ENCODE measurements at regions not wholly inside any gene's neighbourhood (a gene's known extent, or its start where the extent isn't known, plus 50 kb on each side); places are given as distances from the start of the nearest gene placed in this dataset.

GRCh38 chr14:53491884-53492277 is 338.8 kb upstream of the DDHD1 start:
- no peak for TF ChIP-seq CTCF (conservative IDR thresholded peaks at IDR 0.05 in 1 of 2, IDR thresholded peaks at IDR 0.05 in 1 of 2; ENCODE audit: low read depth in 1 of 2, low read length in 2 of 2)
- TF ChIP-seq EZH2 (IDR thresholded peaks at IDR 0.05; ENCODE audit: low read length, missing control alignments): no peak

Data from fibroblast of lung (primary cell).